GM12892 (cell line): ENCODE measurements at regions not wholly inside any gene's neighbourhood (a gene's known extent, or its start where the extent isn't known, plus 50 kb on each side); places are given as distances from the start of the nearest gene placed in this dataset.

Experiments
- POLR2A ChIP-seq: IDR thresholded peaks from 2 replicates; pipeline ENCODE4 v1.6.1; 2011; ENCODE audit warnings: low read depth, low read length, control low read depth
- POLR2AphosphoS5 ChIP-seq: IDR thresholded peaks from 2 replicates; pipeline ENCODE4 v1.6.1; 2011; ENCODE audit warnings: low read depth, low read length, control low read depth

DNA sequence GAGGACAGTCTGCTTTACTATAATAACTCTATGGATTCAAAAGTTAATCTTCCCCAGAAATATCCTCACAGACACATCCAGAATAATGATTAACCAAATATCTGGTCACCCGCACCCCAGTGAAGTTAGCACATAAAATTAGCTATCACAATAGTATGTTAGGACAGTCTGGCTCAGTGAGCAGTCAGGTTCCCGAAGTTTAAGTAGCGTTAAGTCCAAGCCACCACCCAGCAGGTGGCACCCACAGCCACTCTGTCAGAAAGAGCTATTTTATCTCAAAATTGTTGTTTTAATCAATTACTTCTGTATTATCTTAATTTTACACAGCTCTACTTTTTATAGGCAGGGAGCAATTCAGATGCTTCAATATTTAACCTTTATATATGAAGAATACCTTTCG lies 537.5 kb downstream of the MBD2 start:
- TF ChIP-seq POLR2A = no peak
- TF ChIP-seq POLR2AphosphoS5 = no peak
